Retinal pigment epithelial cell (primary cell): ENCODE measurements at regions not wholly inside any gene's neighbourhood (a gene's known extent, or its start where the extent isn't known, plus 50 kb on each side); places are given as distances from the start of the nearest gene placed in this dataset.

Experiments used
- DNase-seq: peaks from one replicate; pipeline ENCODE4 v3.0.0-alpha.2; 2010; ENCODE audit warnings: low read depth
- H3K4me3 ChIP-seq: 2 replicates; pipeline ENCODE4 v1.5.1; 2011; ENCODE audit warnings: mild to moderate bottlenecking, low read length, control low read depth, moderate library complexity
- CTCF ChIP-seq: conservative IDR thresholded peaks from 2 replicates; pipeline ENCODE4 v1.5.1; 2011; ENCODE audit warnings: low read depth, low read length, control low read depth, inconsistent platforms

- no peak overlapping the region for H3K4me3 ChIP-seq
- DNase-seq, result no peak
- TF ChIP-seq CTCF, result no peak
Observed at GRCh38 chr12:64931321-64931720, 106.9 kb downstream of the TBC1D30 start.

DNA sequence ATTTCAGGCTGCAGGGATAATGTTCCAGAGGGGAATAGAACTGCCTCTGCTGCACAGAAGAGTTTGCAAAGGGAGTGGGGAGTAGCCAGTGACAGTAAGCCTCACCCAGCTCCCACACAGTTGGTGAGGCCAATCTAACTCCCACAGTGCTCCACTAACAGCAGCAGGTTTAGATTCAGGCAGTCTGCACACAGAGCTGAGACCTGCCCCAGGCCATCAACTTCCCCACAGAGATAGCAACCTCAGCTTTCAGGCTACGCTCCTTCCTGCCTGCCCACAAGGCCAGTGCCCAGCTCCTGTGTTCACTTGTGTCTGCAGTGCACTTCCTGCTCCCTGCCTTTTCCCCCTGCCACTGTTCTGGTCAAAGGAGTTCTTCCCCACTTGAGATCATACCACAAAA, 107.5 kb downstream of the TBC1D30 start:
- no peak for TF ChIP-seq CTCF
- no peak overlapping the region for H3K4me3 ChIP-seq
- no peak for DNase-seq

DNA sequence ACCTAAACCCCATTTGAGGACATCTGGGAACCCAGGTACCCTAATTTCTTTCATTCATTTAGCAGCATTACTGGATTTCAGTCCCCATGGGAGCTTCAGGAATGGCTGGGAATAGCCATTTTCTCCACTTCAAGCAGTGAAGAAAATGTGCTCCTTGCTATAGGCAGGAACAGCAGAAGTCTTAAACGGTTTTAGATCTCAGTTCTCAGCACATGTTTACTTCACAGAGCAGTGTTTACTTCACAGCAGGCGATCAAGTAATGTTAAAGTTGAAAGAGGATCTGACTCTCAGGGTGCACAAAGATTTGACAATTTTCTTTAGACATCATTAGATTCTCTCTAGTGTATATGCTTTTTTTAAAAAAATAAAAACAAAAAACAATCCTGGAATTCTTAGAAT, 109.3 kb downstream of the TBC1D30 start:
- no peak overlapping the region for H3K4me3 ChIP-seq
- TF ChIP-seq CTCF, result no peak
- DNase-seq, result no peak

DNA sequence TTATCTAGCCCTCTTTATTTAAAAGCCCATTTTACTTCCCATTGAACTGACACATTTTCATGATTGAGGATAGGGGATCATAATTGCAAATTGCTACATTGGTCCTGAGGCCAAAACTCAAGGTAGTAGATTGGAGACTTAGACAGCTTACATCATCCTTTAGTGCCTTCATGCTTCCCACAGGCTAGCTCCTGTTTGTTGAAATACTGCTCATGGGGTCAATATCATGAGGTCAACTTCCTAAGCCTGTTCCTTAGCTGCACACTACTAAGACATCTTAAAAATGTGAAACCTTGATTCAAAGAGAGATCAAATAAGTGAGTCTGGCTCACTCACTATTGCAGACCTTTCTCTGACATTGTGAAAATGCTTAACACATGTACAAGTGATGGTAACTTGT, 113.0 kb downstream of the TBC1D30 start:
- DNase-seq, result no peak
- TF ChIP-seq CTCF, result no peak
- no peak overlapping the region for H3K4me3 ChIP-seq

GRCh38 chr12:64938179-64938578, 113.7 kb downstream of the TBC1D30 start:
- no peak overlapping the region for H3K4me3 ChIP-seq
- DNase-seq, result no peak
- no peak for TF ChIP-seq CTCF

DNA sequence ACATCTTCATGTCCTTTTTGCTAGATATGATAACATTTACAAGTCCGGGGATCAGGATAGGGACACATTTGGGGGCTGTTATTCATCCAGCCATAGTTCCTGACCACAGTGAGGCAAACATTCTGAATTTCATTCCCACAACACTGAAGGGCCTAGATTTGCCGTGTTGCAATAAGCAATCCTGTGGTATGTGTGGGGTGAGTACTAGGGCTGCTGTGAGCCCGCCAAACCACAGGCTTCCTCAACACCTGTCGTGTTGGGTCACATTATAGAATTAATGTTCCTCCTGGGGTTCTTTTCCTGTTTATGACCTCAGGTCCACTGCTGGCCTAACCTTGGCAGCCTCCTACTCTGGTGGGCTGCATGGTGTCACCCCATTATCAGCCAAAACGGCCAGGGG, 119.2 kb downstream of the TBC1D30 start:
- H3K4me3 ChIP-seq, result no peak overlapping the region
- no peak for DNase-seq
- no peak for TF ChIP-seq CTCF

DNA sequence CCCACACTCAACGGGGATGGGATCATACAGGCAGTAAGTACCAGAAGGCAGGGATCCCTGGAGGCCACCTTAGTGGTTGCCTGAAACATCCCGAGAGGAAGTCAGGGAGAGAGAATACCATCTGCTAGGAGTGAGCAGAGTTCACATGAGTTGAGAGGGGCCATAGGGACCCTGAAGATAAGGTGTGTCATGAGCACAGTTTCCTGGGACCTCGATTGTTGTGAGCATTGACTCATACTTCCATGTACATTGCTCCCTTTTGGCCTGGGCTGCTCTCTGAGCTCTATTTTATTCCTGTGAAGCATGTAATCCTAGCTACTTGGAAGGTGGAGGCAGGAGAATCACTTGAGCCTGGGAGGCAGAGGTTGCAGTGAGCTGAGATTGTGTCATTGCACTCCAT, 120.5 kb downstream of the TBC1D30 start:
- no peak for TF ChIP-seq CTCF
- DNase-seq, result no peak
- H3K4me3 ChIP-seq, result no peak overlapping the region
